GM19238 (cell line): ENCODE measurements at regions not wholly inside any gene's neighbourhood (a gene's known extent, or its start where the extent isn't known, plus 50 kb on each side); places are given as distances from the start of the nearest gene placed in this dataset.

Experiments
- DNase-seq: peaks from one replicate; pipeline ENCODE4 v3.0.0; 2011; ENCODE audit warnings: low spot score; ENCODE audit not compliant: insufficient read length

GRCh38 chr12:69061574-69061973 is 128.6 kb upstream of the CPM start:
- no peak for DNase-seq

- no peak for DNase-seq
These were observed 129.8 kb upstream of the CPM start for GRCh38 chr12:69062621-69063237.

- no peak for DNase-seq
These were observed 131.9 kb upstream of the CPM start for GRCh38 chr12:69064734-69065443.

- no peak for DNase-seq
These were observed 132.8 kb upstream of the CPM start for GRCh38 chr12:69065775-69066174.

- no peak for DNase-seq
These were observed 133.8 kb upstream of the CPM start for GRCh38 chr12:69066492-69067373.

- no peak for DNase-seq
These were observed 134.7 kb upstream of the CPM start for GRCh38 chr12:69067713-69068112.

GRCh38 chr12:69068448-69068847 is 135.5 kb upstream of the CPM start:
- no peak for DNase-seq

- DNase-seq, result no peak
These were observed 136.5 kb upstream of the CPM start for GRCh38 chr12:69069479-69069878.

- peak; percentile 39 for DNase-seq
These were observed 137.5 kb upstream of the CPM start for GRCh38 chr12:69070319-69071090.

GRCh38 chr12:69071091-69071370 is 138.1 kb upstream of the CPM start:
- DNase-seq, result no peak

GRCh38 chr12:69073035-69073434 is 140.1 kb upstream of the CPM start:
- DNase-seq, result no peak

- no peak for DNase-seq
These were observed 141.8 kb upstream of the CPM start for GRCh38 chr12:69074556-69075349.

- DNase-seq, result no peak
These were observed 150.7 kb upstream of the CPM start for GRCh38 chr12:69083689-69084088.

- DNase-seq, result no peak
These were observed 151.9 kb upstream of the CPM start for GRCh38 chr12:69084816-69085378.

GRCh38 chr12:69085852-69086251 is 152.9 kb upstream of the CPM start:
- no peak for DNase-seq

GRCh38 chr12:69087986-69088385 is 151.4 kb upstream of the CPSF6 start:
- no peak for DNase-seq

- DNase-seq, result no peak
These were observed 148.6 kb upstream of the CPSF6 start for GRCh38 chr12:69090722-69091121.

GRCh38 chr12:69091442-69092017 is 147.8 kb upstream of the CPSF6 start:
- DNase-seq, result no peak

- no peak for DNase-seq
These were observed 147.2 kb upstream of the CPSF6 start for GRCh38 chr12:69092137-69092536.

- no peak for DNase-seq
These were observed 144.7 kb upstream of the CPSF6 start for GRCh38 chr12:69094606-69095216.
